ENCODE measurements at regions not wholly inside any gene's neighbourhood (a gene's known extent, or its start where the extent isn't known, plus 50 kb on each side); places are given as distances from the start of the nearest gene placed in this dataset.

- TF ChIP-seq CTCF (IDR thresholded peaks at IDR 0.05) (no peak), NFE2L2 (conservative IDR thresholded peaks at IDR 0.05; ENCODE audit: low read length) (no peak), CHD4 (IDR thresholded peaks at IDR 0.05; ENCODE audit: borderline replicate concordance) (no peak), POLR2A (IDR thresholded peaks at IDR 0.05; ENCODE audit: low read length) (no peak), PHF8 (IDR thresholded peaks at IDR 0.05; ENCODE audit: borderline replicate concordance, low read depth) (no peak), ELK1 (IDR thresholded peaks at IDR 0.05; ENCODE audit: low read depth, low read length) (no peak), USF2 (IDR thresholded peaks at IDR 0.05) (no peak), MAX (IDR thresholded peaks at IDR 0.05) (no peak), PBX3 (IDR thresholded peaks at IDR 0.05) (no peak), KDM5A (IDR thresholded peaks at IDR 0.05) (no peak), EP300 (IDR thresholded peaks at IDR 0.05) (no peak), ESRRA (IDR thresholded peaks at IDR 0.05; ENCODE audit: borderline replicate concordance, low read length) (no peak), MYC (IDR thresholded peaks at IDR 0.05; ENCODE audit: borderline replicate concordance, low read length) (no peak)
These were observed 361.7 kb downstream of the GPD2 start for GRCh38 chr2:156797832-156798231.

Measured in A549 (cell line).